Suprapubic skin (tissue), 3 donors: ENCODE measurements at regions not wholly inside any gene's neighbourhood (a gene's known extent, or its start where the extent isn't known, plus 50 kb on each side); places are given as distances from the start of the nearest gene placed in this dataset.

Experiments used
- CTCF ChIP-seq, 2 donors: fragments of 200-600 bp in 1 of 2; fragments of 450-650 bp in 1 of 2; sonication (generic) in 1 of 2; IDR thresholded peaks; one replicate each; pipeline ENCODE4 v1.5.1; 2016 to 2019; ENCODE audit warnings: antibody characterized with exemption in 2 of 2, mild to moderate bottlenecking in 1 of 2, moderate library complexity in 1 of 2
- POLR2AphosphoS5 ChIP-seq, 3 donors: sonication (generic); formaldehyde crosslinking; IDR thresholded peaks; one replicate each; pipeline ENCODE4 v1.6.1; 2017; ENCODE audit warnings: antibody characterized with exemption in 3 of 3

DNA sequence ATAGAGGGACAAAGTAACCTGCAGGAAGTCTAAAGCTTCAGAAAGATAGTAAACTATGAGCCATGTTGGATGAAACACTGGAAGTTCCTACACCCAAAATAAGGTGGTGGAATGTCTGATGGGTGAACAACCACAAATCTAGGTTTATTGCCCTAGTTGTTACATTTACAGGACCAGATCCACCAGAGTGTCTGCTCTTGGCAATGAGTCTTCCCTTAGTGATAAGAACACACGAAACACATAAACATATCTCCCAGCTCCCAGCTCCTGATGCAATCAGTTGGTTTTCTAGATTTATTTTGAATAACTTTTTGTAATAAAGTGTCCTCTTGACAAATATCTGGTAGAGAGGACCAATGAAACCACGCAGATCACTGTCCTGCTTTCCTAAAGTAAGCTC lies 329.7 kb upstream of the WWC1 start:
- TF ChIP-seq CTCF (IDR thresholded peaks at IDR 0.05), result no peak
- TF ChIP-seq POLR2AphosphoS5 (IDR thresholded peaks at IDR 0.05), result no peak
